MG63 (cell line): ENCODE measurements at regions not wholly inside any gene's neighbourhood (a gene's known extent, or its start where the extent isn't known, plus 50 kb on each side); places are given as distances from the start of the nearest gene placed in this dataset.

Experiments
- DNase-seq: peaks from one replicate; pipeline ENCODE4 v3.0.0-alpha.2; 2020
- H3K27me3 ChIP-seq: fragments of 250-450 bp; sonication (Bioruptor Pico); 2 replicates; pipeline ENCODE4 v1.5.1; 2020; ENCODE audit warnings: mild to moderate bottlenecking, moderate library complexity
- H3K36me3 ChIP-seq: fragments of 250-450 bp; sonication (Bioruptor Pico); 2 replicates; pipeline ENCODE4 v1.5.1; 2020; ENCODE audit warnings: mild to moderate bottlenecking, moderate library complexity
- H3K4me3 ChIP-seq: fragments of 250-450 bp; sonication (Bioruptor Pico); 2 replicates; pipeline ENCODE4 v1.5.1; 2020; ENCODE audit warnings: mild to moderate bottlenecking, moderate library complexity
- H3K9me3 ChIP-seq: fragments of 250-450 bp; sonication (Bioruptor Pico); 2 replicates; pipeline ENCODE4 v1.5.1; 2020; ENCODE audit warnings: mild to moderate bottlenecking, moderate library complexity

GRCh38 chr2:51413726-51414125 is 381.8 kb upstream of the NRXN1 start:
- no peaks in the 10 kb centered on the region for H3K9me3 ChIP-seq
- no peak for DNase-seq
- no peaks in the 10 kb centered on the region for H3K27me3 ChIP-seq
- no peak overlapping the region for H3K4me3 ChIP-seq
- H3K36me3 ChIP-seq, result no peaks in the 10 kb centered on the region

GRCh38 chr2:51410331-51410730 is 378.4 kb upstream of the NRXN1 start:
- no peak for DNase-seq
- Histone ChIP-seq H3K4me3 (no peak overlapping the region), H3K27me3 (no peaks in the 10 kb centered on the region)

GRCh38 chr2:51409920-51410319 is 378.0 kb upstream of the NRXN1 start:
- no peak for DNase-seq
- no peaks in the 10 kb centered on the region for H3K27me3 ChIP-seq
- H3K36me3 ChIP-seq, result no peaks in the 10 kb centered on the region
- no peak overlapping the region for H3K4me3 ChIP-seq
- H3K9me3 ChIP-seq, result 0 out of 2 replicates have a peak, but pooled peaks cover 2% of the 10 kb centered on the region

More at GRCh38 chr2:51410331-51410730, 378.4 kb upstream of the NRXN1 start:
- 0 out of 2 replicates have a peak, but pooled peaks cover 2% of the 10 kb centered on the region for H3K9me3 ChIP-seq
- H3K36me3 ChIP-seq, result no peaks in the 10 kb centered on the region

- Histone ChIP-seq H3K9me3 (0 out of 2 replicates have a peak, but pooled peaks cover 2% of the 10 kb centered on the region), H3K4me3 (no peak overlapping the region), H3K36me3 (no peaks in the 10 kb centered on the region), H3K27me3 (no peaks in the 10 kb centered on the region)
- no peak for DNase-seq
Measured at GRCh38 chr2:51404226-51404625, 372.3 kb upstream of the NRXN1 start.

GRCh38 chr2:51401546-51401945 is 369.6 kb upstream of the NRXN1 start:
- Histone ChIP-seq H3K36me3 (no peaks in the 10 kb centered on the region), H3K9me3 (no peaks in the 10 kb centered on the region), H3K4me3 (no peak overlapping the region), H3K27me3 (no peaks in the 10 kb centered on the region)
- no peak for DNase-seq

- Histone ChIP-seq H3K4me3 (no peak overlapping the region), H3K36me3 (no peaks in the 10 kb centered on the region), H3K27me3 (no peaks in the 10 kb centered on the region), H3K9me3 (no peaks in the 10 kb centered on the region)
- peak; percentile 6 for DNase-seq
Measured at GRCh38 chr2:51387235-51387634, 355.3 kb upstream of the NRXN1 start.

- DNase-seq, result no peak
- H3K4me3 ChIP-seq, result no peak overlapping the region
- H3K27me3 ChIP-seq, result no peaks in the 10 kb centered on the region
- no peaks in the 10 kb centered on the region for H3K9me3 ChIP-seq
- no peaks in the 10 kb centered on the region for H3K36me3 ChIP-seq
Measured at GRCh38 chr2:51379997-51380396, 348.1 kb upstream of the NRXN1 start.

- no peaks in the 10 kb centered on the region for H3K9me3 ChIP-seq
- no peak for DNase-seq
- H3K36me3 ChIP-seq, result no peaks in the 10 kb centered on the region
- H3K4me3 ChIP-seq, result no peak overlapping the region
- H3K27me3 ChIP-seq, result no peaks in the 10 kb centered on the region
Measured at GRCh38 chr2:51368250-51368649, 336.3 kb upstream of the NRXN1 start.

- H3K4me3 ChIP-seq, result no peak overlapping the region
- no peaks in the 10 kb centered on the region for H3K27me3 ChIP-seq
- DNase-seq, result no peak
- H3K36me3 ChIP-seq, result no peaks in the 10 kb centered on the region
- 0 out of 2 replicates have a peak, but pooled peaks cover 2% of the 10 kb centered on the region for H3K9me3 ChIP-seq
Measured at GRCh38 chr2:51350100-51350499, 318.2 kb upstream of the NRXN1 start.

GRCh38 chr2:51344886-51345285 is 313.0 kb upstream of the NRXN1 start:
- DNase-seq, result no peak
- H3K4me3 ChIP-seq, result no peak overlapping the region
- no peaks in the 10 kb centered on the region for H3K27me3 ChIP-seq
- 0 out of 2 replicates have a peak, but pooled peaks cover 2% of the 10 kb centered on the region for H3K9me3 ChIP-seq
- no peaks in the 10 kb centered on the region for H3K36me3 ChIP-seq

- Histone ChIP-seq H3K27me3 (no peaks in the 10 kb centered on the region), H3K36me3 (no peaks in the 10 kb centered on the region), H3K9me3 (no peaks in the 10 kb centered on the region), H3K4me3 (no peak overlapping the region)
- no peak for DNase-seq
Measured at GRCh38 chr2:51335087-51336058, 303.4 kb upstream of the NRXN1 start.

- no peak overlapping the region for H3K4me3 ChIP-seq
- DNase-seq, result no peak
- H3K27me3 ChIP-seq, result no peaks in the 10 kb centered on the region
- no peaks in the 10 kb centered on the region for H3K9me3 ChIP-seq
- no peaks in the 10 kb centered on the region for H3K36me3 ChIP-seq
Measured at GRCh38 chr2:51329512-51329911, 297.6 kb upstream of the NRXN1 start.

GRCh38 chr2:51324051-51324450 is 292.1 kb upstream of the NRXN1 start:
- H3K27me3 ChIP-seq, result no peaks in the 10 kb centered on the region
- H3K4me3 ChIP-seq, result no peak overlapping the region
- no peaks in the 10 kb centered on the region for H3K9me3 ChIP-seq
- DNase-seq, result no peak
- no peaks in the 10 kb centered on the region for H3K36me3 ChIP-seq

- Histone ChIP-seq H3K27me3 (no peaks in the 10 kb centered on the region), H3K9me3 (no peaks in the 10 kb centered on the region), H3K4me3 (no peak overlapping the region), H3K36me3 (no peaks in the 10 kb centered on the region)
- no peak for DNase-seq
Measured at GRCh38 chr2:51322613-51323012, 290.7 kb upstream of the NRXN1 start.

GRCh38 chr2:51304311-51304710 is 272.4 kb upstream of the NRXN1 start:
- Histone ChIP-seq H3K9me3 (0 out of 2 replicates have a peak, but pooled peaks cover 2% of the 10 kb centered on the region), H3K4me3 (no peak overlapping the region), H3K27me3 (no peaks in the 10 kb centered on the region), H3K36me3 (no peaks in the 10 kb centered on the region)
- DNase-seq, result no peak

- Histone ChIP-seq H3K9me3 (0 out of 2 replicates have a peak, but pooled peaks cover 2% of the 10 kb centered on the region), H3K4me3 (no peak overlapping the region), H3K27me3 (no peaks in the 10 kb centered on the region), H3K36me3 (no peaks in the 10 kb centered on the region)
- no peak for DNase-seq
Measured at GRCh38 chr2:51301381-51301780, 269.4 kb upstream of the NRXN1 start.

- Histone ChIP-seq H3K9me3 (0 out of 2 replicates have a peak, but pooled peaks cover 2% of the 10 kb centered on the region), H3K4me3 (no peak overlapping the region), H3K36me3 (no peaks in the 10 kb centered on the region), H3K27me3 (no peaks in the 10 kb centered on the region)
- no peak for DNase-seq
Measured at GRCh38 chr2:51299370-51299769, 267.4 kb upstream of the NRXN1 start.

GRCh38 chr2:51297488-51297887 is 265.6 kb upstream of the NRXN1 start:
- H3K36me3 ChIP-seq, result no peaks in the 10 kb centered on the region
- no peaks in the 10 kb centered on the region for H3K9me3 ChIP-seq
- no peaks in the 10 kb centered on the region for H3K27me3 ChIP-seq
- no peak overlapping the region for H3K4me3 ChIP-seq
- no peak for DNase-seq
